ENCODE measurements at regions not wholly inside any gene's neighbourhood (a gene's known extent, or its start where the extent isn't known, plus 50 kb on each side); places are given as distances from the start of the nearest gene placed in this dataset.

DNA sequence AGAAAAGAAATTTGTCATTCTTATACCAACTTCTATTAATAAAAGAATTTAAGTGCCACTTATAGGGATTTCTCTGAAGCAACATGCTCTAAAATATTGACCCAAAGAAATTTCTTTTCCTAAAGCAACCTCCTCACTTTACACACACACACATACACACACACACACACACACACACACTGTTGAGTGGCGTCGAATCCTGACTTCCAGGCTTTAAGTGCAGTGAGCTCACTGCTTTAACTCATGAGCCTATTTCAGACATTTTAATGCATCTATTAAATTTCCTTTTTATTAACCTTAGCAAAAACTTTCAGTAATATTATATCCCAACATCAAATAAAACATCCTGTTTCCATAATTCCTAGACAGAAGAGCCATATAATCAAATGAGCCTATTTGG is 229.1 kb upstream of the ACVR2A start:
- no peak overlapping the region for H3K4me3 ChIP-seq (ENCODE audit: control insufficient read depth in 1 of 7, extremely low read depth in 1 of 7, insufficient read depth in 4 of 7, low read depth in 2 of 7, low read length in 6 of 7)
- no peaks in the 10 kb centered on the region for H3K27me3 ChIP-seq (replicated peaks in 2 of 5; ENCODE audit: control insufficient read depth in 4 of 5, insufficient read depth in 5 of 5, low read length in 4 of 5)
- WGBS (ENCODE audit: insufficient coverage): no CpG with 5 or more reads among the region's 2 CpGs
- no peak for DNase-seq
- ChIA-PET POLR2A (no interaction called here), CTCF (interaction anchor here (1.1 kb wide), 1 partner anchor 45 kb away, joined by 3 read pairs; no protein-coding TSS in a partner anchor)
- no peaks in the 10 kb centered on the region for H3K9me3 ChIP-seq (ENCODE audit: control extremely low read depth in 1 of 5, control insufficient read depth in 4 of 5, insufficient read depth in 2 of 5, low read depth in 1 of 5, low read length in 4 of 5)
- H3K27ac ChIP-seq (ENCODE audit: insufficient read depth in 1 of 2, low read depth in 1 of 2, low read length in 2 of 2, poor library complexity in 1 of 2, severe bottlenecking in 2 of 2): no peak overlapping the region
- H3K36me3 ChIP-seq (ENCODE audit: control insufficient read depth in 4 of 4, insufficient read depth in 4 of 4, low read length in 3 of 4): no peaks in the 10 kb centered on the region
- H3K4me1 ChIP-seq (ENCODE audit: control extremely low read depth in 1 of 4, control insufficient read depth in 4 of 4, insufficient read depth in 4 of 4, low read length in 3 of 4): no peaks in the 10 kb centered on the region

DNA sequence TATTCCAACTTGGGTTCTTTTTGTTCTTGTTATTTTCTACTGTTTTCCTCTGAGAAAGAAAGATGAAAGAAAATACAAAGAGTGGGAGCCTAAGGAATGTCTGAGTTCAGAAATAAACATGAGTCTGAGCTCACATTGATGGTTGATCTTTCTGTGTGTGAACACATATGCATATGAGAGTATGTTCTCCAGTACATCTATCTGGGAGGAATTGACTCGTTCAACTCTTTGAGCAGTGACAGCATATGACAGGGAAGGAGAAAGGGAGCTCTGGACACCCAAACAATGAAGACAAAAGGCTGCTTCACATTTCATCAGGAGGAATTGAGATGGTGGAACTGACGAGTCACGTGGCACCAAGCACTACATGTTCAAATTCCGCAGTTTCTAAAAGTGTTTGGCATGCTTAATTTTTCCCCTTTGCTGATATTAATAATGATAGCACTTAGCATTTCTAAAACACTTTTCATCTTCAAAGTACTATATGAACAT is 229.8 kb upstream of the ACVR2A start:
- Histone ChIP-seq H3K36me3 (ENCODE audit: control insufficient read depth in 4 of 4, insufficient read depth in 4 of 4, low read length in 3 of 4) (no peaks in the 10 kb centered on the region), H3K27ac (ENCODE audit: insufficient read depth in 1 of 2, low read depth in 1 of 2, low read length in 2 of 2, poor library complexity in 1 of 2, severe bottlenecking in 2 of 2) (no peak overlapping the region), H3K4me3 (ENCODE audit: control insufficient read depth in 1 of 7, extremely low read depth in 1 of 7, insufficient read depth in 4 of 7, low read depth in 2 of 7, low read length in 6 of 7) (no peak overlapping the region), H3K9me3 (ENCODE audit: control extremely low read depth in 1 of 5, control insufficient read depth in 4 of 5, insufficient read depth in 2 of 5, low read depth in 1 of 5, low read length in 4 of 5) (no peaks in the 10 kb centered on the region), H3K4me1 (ENCODE audit: control extremely low read depth in 1 of 4, control insufficient read depth in 4 of 4, insufficient read depth in 4 of 4, low read length in 3 of 4) (no peaks in the 10 kb centered on the region), H3K27me3 (replicated peaks in 2 of 5; ENCODE audit: control insufficient read depth in 4 of 5, insufficient read depth in 5 of 5, low read length in 4 of 5) (no peaks in the 10 kb centered on the region)
- 96% methylated on average over 3 of the region's 4 CpGs for WGBS (ENCODE audit: insufficient coverage)
- ChIA-PET CTCF (interaction anchor here (1.1 kb wide), 1 partner anchor 45 kb away, joined by 3 read pairs; no protein-coding TSS in a partner anchor), POLR2A (no interaction called here)
- no peak for DNase-seq

GRCh38 chr2:147614471-147614870 is 230.4 kb upstream of the ACVR2A start:
- no CpG with 5 or more reads among the region's 3 CpGs for WGBS (ENCODE audit: insufficient coverage)
- ChIA-PET POLR2A (no interaction called here), CTCF (no interaction called here)
- Histone ChIP-seq H3K27me3 (replicated peaks in 2 of 5; ENCODE audit: control insufficient read depth in 4 of 5, insufficient read depth in 5 of 5, low read length in 4 of 5) (no peaks in the 10 kb centered on the region), H3K36me3 (ENCODE audit: control insufficient read depth in 4 of 4, insufficient read depth in 4 of 4, low read length in 3 of 4) (no peaks in the 10 kb centered on the region), H3K4me3 (ENCODE audit: control insufficient read depth in 1 of 7, extremely low read depth in 1 of 7, insufficient read depth in 4 of 7, low read depth in 2 of 7, low read length in 6 of 7) (no peak overlapping the region), H3K4me1 (ENCODE audit: control extremely low read depth in 1 of 4, control insufficient read depth in 4 of 4, insufficient read depth in 4 of 4, low read length in 3 of 4) (no peaks in the 10 kb centered on the region), H3K9me3 (ENCODE audit: control extremely low read depth in 1 of 5, control insufficient read depth in 4 of 5, insufficient read depth in 2 of 5, low read depth in 1 of 5, low read length in 4 of 5) (no peaks in the 10 kb centered on the region), H3K27ac (ENCODE audit: insufficient read depth in 1 of 2, low read depth in 1 of 2, low read length in 2 of 2, poor library complexity in 1 of 2, severe bottlenecking in 2 of 2) (no peak overlapping the region)
- DNase-seq: no peak

DNA sequence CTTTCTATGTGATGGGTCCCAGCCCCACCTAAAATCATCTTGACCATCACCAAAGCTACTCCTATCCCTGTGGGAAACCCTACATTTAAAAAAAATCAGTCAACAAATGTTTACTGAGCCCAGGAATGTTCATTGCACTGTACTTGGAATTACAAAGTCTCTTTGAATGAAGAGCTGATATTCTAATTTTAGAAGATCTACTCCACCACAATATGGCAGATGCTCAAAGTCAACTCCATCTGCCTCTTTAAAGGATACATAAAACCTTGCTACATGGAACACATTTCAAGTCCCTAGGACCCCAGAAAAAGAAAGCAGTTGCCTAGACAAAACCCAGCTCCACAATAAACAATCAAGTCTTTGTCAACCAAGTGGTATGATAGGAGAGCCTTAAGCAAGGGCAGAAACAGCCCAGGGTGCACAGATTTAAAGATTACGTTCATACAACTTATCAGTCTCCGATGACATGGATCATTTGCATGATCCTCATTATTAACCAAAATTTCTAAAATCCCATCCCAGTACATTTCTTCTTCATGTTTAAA is 234.3 kb upstream of the ACVR2A start:
- H3K27me3 ChIP-seq (replicated peaks in 2 of 5; ENCODE audit: control insufficient read depth in 4 of 5, insufficient read depth in 5 of 5, low read length in 4 of 5): no peaks in the 10 kb centered on the region
- ChIA-PET POLR2A (no interaction called here), CTCF (no interaction called here)

DNA sequence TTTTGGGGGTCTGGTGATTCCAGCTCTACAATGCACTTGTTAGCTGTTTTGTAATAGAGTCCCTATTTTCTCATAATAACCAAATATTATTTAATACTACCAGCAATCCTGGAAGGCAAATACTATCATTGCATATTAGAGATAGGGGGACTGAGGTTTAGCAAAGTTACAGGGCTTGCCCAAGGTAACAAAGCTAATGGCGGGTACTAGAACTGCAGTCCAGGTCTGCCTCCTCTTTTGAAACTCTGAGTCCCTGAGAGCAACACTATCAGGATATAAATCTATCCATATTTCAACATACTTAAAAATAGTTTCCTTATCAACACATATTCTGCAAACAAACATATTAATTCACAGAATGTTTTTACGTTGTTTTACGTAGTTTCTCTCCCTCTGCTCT is 235.5 kb upstream of the ACVR2A start:
- CTCF ChIA-PET: interaction anchor here (0.7 kb wide), 1 partner anchor 17 kb away, joined by 3 read pairs; no protein-coding TSS in a partner anchor
- no peaks in the 10 kb centered on the region for H3K9me3 ChIP-seq (ENCODE audit: control extremely low read depth in 1 of 5, control insufficient read depth in 4 of 5, insufficient read depth in 2 of 5, low read depth in 1 of 5, low read length in 4 of 5)
- 100% methylated on average over 3 of the region's 3 CpGs for WGBS (ENCODE audit: insufficient coverage)
- no peak overlapping the region for H3K4me3 ChIP-seq (ENCODE audit: control insufficient read depth in 1 of 7, extremely low read depth in 1 of 7, insufficient read depth in 4 of 7, low read depth in 2 of 7, low read length in 6 of 7)
- H3K4me1 ChIP-seq (ENCODE audit: control extremely low read depth in 1 of 4, control insufficient read depth in 4 of 4, insufficient read depth in 4 of 4, low read length in 3 of 4): no peaks in the 10 kb centered on the region
- POLR2A ChIA-PET: no interaction called here
- no peak overlapping the region for H3K27ac ChIP-seq (ENCODE audit: insufficient read depth in 1 of 2, low read depth in 1 of 2, low read length in 2 of 2, poor library complexity in 1 of 2, severe bottlenecking in 2 of 2)
- H3K36me3 ChIP-seq (ENCODE audit: control insufficient read depth in 4 of 4, insufficient read depth in 4 of 4, low read length in 3 of 4): no peaks in the 10 kb centered on the region
- DNase-seq: no peak
- H3K27me3 ChIP-seq (replicated peaks in 2 of 5; ENCODE audit: control insufficient read depth in 4 of 5, insufficient read depth in 5 of 5, low read length in 4 of 5): no peaks in the 10 kb centered on the region

More for the DNA sequence above, 234.3 kb upstream of the ACVR2A start:
- Histone ChIP-seq H3K27ac (ENCODE audit: insufficient read depth in 1 of 2, low read depth in 1 of 2, low read length in 2 of 2, poor library complexity in 1 of 2, severe bottlenecking in 2 of 2) (no peak overlapping the region), H3K36me3 (ENCODE audit: control insufficient read depth in 4 of 4, insufficient read depth in 4 of 4, low read length in 3 of 4) (no peaks in the 10 kb centered on the region), H3K4me3 (ENCODE audit: control insufficient read depth in 1 of 7, extremely low read depth in 1 of 7, insufficient read depth in 4 of 7, low read depth in 2 of 7, low read length in 6 of 7) (no peak overlapping the region), H3K9me3 (ENCODE audit: control extremely low read depth in 1 of 5, control insufficient read depth in 4 of 5, insufficient read depth in 2 of 5, low read depth in 1 of 5, low read length in 4 of 5) (no peaks in the 10 kb centered on the region), H3K4me1 (ENCODE audit: control extremely low read depth in 1 of 4, control insufficient read depth in 4 of 4, insufficient read depth in 4 of 4, low read length in 3 of 4) (no peaks in the 10 kb centered on the region)
- WGBS (ENCODE audit: insufficient coverage): 100% methylated on average over 2 of the region's 2 CpGs
- no peak for DNase-seq

GRCh38 chr2:147607379-147607778 is 237.4 kb upstream of the ACVR2A start:
- no peaks in the 10 kb centered on the region for H3K36me3 ChIP-seq (ENCODE audit: control insufficient read depth in 4 of 4, insufficient read depth in 4 of 4, low read length in 3 of 4)
- no peak overlapping the region for H3K27ac ChIP-seq (ENCODE audit: insufficient read depth in 1 of 2, low read depth in 1 of 2, low read length in 2 of 2, poor library complexity in 1 of 2, severe bottlenecking in 2 of 2)
- WGBS (ENCODE audit: insufficient coverage): no CpG with 5 or more reads among the region's 3 CpGs
- no peaks in the 10 kb centered on the region for H3K9me3 ChIP-seq (ENCODE audit: control extremely low read depth in 1 of 5, control insufficient read depth in 4 of 5, insufficient read depth in 2 of 5, low read depth in 1 of 5, low read length in 4 of 5)
- no peaks in the 10 kb centered on the region for H3K27me3 ChIP-seq (replicated peaks in 2 of 5; ENCODE audit: control insufficient read depth in 4 of 5, insufficient read depth in 5 of 5, low read length in 4 of 5)
- no peak overlapping the region for H3K4me3 ChIP-seq (ENCODE audit: control insufficient read depth in 1 of 7, extremely low read depth in 1 of 7, insufficient read depth in 4 of 7, low read depth in 2 of 7, low read length in 6 of 7)
- CTCF ChIA-PET: interaction anchor here (0.6 kb wide), 1 partner anchor 48 kb away, joined by 3 read pairs; no protein-coding TSS in a partner anchor
- no peaks in the 10 kb centered on the region for H3K4me1 ChIP-seq (ENCODE audit: control extremely low read depth in 1 of 4, control insufficient read depth in 4 of 4, insufficient read depth in 4 of 4, low read length in 3 of 4)
- DNase-seq: no peak
- POLR2A ChIA-PET: no interaction called here

- Histone ChIP-seq H3K9me3 (ENCODE audit: control extremely low read depth in 1 of 5, control insufficient read depth in 4 of 5, insufficient read depth in 2 of 5, low read depth in 1 of 5, low read length in 4 of 5) (peaks cover 0 to 3% (median 0%) of the 10 kb centered on the region in 5 experiments), H3K36me3 (ENCODE audit: control insufficient read depth in 4 of 4, insufficient read depth in 4 of 4, low read length in 3 of 4) (no peaks in the 10 kb centered on the region), H3K27ac (ENCODE audit: insufficient read depth in 1 of 2, low read depth in 1 of 2, low read length in 2 of 2, poor library complexity in 1 of 2, severe bottlenecking in 2 of 2) (no peak overlapping the region), H3K4me1 (ENCODE audit: control extremely low read depth in 1 of 4, control insufficient read depth in 4 of 4, insufficient read depth in 4 of 4, low read length in 3 of 4) (no peaks in the 10 kb centered on the region), H3K4me3 (ENCODE audit: control insufficient read depth in 1 of 7, extremely low read depth in 1 of 7, insufficient read depth in 4 of 7, low read depth in 2 of 7, low read length in 6 of 7) (no peak overlapping the region), H3K27me3 (replicated peaks in 2 of 5; ENCODE audit: control insufficient read depth in 4 of 5, insufficient read depth in 5 of 5, low read length in 4 of 5) (no peaks in the 10 kb centered on the region)
- ChIA-PET CTCF (interaction anchor here (0.6 to 0.8 kb wide), 2 partner anchors 7 to 8 kb away, joined by 3 to 4 read pairs; no protein-coding TSS in a partner anchor), POLR2A (no interaction called here)
- DNase-seq: no peak
- WGBS (ENCODE audit: insufficient coverage): no CpG with 5 or more reads among the region's 3 CpGs
These were observed 241.0 kb upstream of the ACVR2A start for GRCh38 chr2:147603876-147604275.

Data from common myeloid progenitor, CD34-positive (primary cell).